NOMO-1 treated with DMSO at 0.1 percent for 48 hours (cell line): ENCODE measurements at regions not wholly inside any gene's neighbourhood (a gene's known extent, or its start where the extent isn't known, plus 50 kb on each side); places are given as distances from the start of the nearest gene placed in this dataset.

Experiments used
- DNase-seq: peaks from one replicate; lab custom pipeline; 2025; ENCODE audit not compliant: unreplicated experiment; lab: John Stamatoyannopoulos, UW

- no peak for DNase-seq
Observed at GRCh38 chr10:36506261-36506660, 619.1 kb upstream of the ANKRD30A start.

GRCh38 chr10:36504758-36505157, 620.6 kb upstream of the ANKRD30A start:
- no peak for DNase-seq

GRCh38 chr10:36500266-36500665, 625.1 kb upstream of the ANKRD30A start:
- no peak for DNase-seq

GRCh38 chr10:36499693-36500092, 625.7 kb upstream of the ANKRD30A start:
- DNase-seq: no peak

GRCh38 chr10:36496758-36497157, 628.6 kb upstream of the ANKRD30A start:
- DNase-seq: no peak

- DNase-seq: no peak
Observed at GRCh38 chr10:36494371-36494770, 631.0 kb upstream of the ANKRD30A start.

- no peak for DNase-seq
Observed at GRCh38 chr10:36493516-36493880, 631.9 kb upstream of the ANKRD30A start.

- DNase-seq: no peak
Observed at GRCh38 chr10:36492590-36493515, 632.5 kb upstream of the ANKRD30A start.

- no peak for DNase-seq
Observed at GRCh38 chr10:36491926-36492325, 633.5 kb upstream of the ANKRD30A start.

- no peak for DNase-seq
Observed at GRCh38 chr10:36489611-36490228, 635.7 kb upstream of the ANKRD30A start.

- DNase-seq: no peak
Observed at GRCh38 chr10:36489181-36489580, 636.2 kb upstream of the ANKRD30A start.

GRCh38 chr10:36488579-36488978, 636.8 kb upstream of the ANKRD30A start:
- no peak for DNase-seq

- DNase-seq: no peak
Observed at GRCh38 chr10:36479073-36479472, 646.3 kb upstream of the ANKRD30A start.

GRCh38 chr10:36476399-36476798, 649.0 kb upstream of the ANKRD30A start:
- no peak for DNase-seq

GRCh38 chr10:36475746-36476145, 649.7 kb upstream of the ANKRD30A start:
- no peak for DNase-seq

- no peak for DNase-seq
Observed at GRCh38 chr10:36474456-36474855, 650.9 kb upstream of the ANKRD30A start.

GRCh38 chr10:36473122-36473521, 652.3 kb upstream of the ANKRD30A start:
- DNase-seq: no peak

- DNase-seq: no peak
Observed at GRCh38 chr10:36469585-36469984, 655.8 kb upstream of the ANKRD30A start.

- no peak for DNase-seq
Observed at GRCh38 chr10:36468620-36469019, 656.8 kb upstream of the ANKRD30A start.

GRCh38 chr10:36465604-36466379, 659.6 kb upstream of the ANKRD30A start:
- DNase-seq: no peak

GRCh38 chr10:36464291-36464690, 661.1 kb upstream of the ANKRD30A start:
- no peak for DNase-seq

GRCh38 chr10:36463390-36463789, 662.0 kb upstream of the ANKRD30A start:
- DNase-seq: no peak
